GM04504 (cell line): ENCODE measurements at regions not wholly inside any gene's neighbourhood (a gene's known extent, or its start where the extent isn't known, plus 50 kb on each side); places are given as distances from the start of the nearest gene placed in this dataset.
"Not testable (repeated sequence)": the region's sequence is repeated elsewhere in the genome, so short reads cannot be mapped to it uniquely, and the experiment has no call there.

Source experiments
- DNase-seq: peaks from one replicate; pipeline ENCODE4 v3.0.0-alpha.2; 2012; ENCODE audit warnings: low read depth

GRCh38 chrX:4682636-4683035 is 969.2 kb upstream of the PRKX start:
- DNase-seq, result no peak

GRCh38 chrX:4675686-4676300 is 962.3 kb upstream of the PRKX start:
- no peak for DNase-seq

GRCh38 chrX:4674028-4674782 is 960.8 kb upstream of the PRKX start:
- no peak for DNase-seq

GRCh38 chrX:4671344-4671743 is 957.9 kb upstream of the PRKX start:
- no peak for DNase-seq

- no peak for DNase-seq
Observed at GRCh38 chrX:4670606-4671005, 957.2 kb upstream of the PRKX start.

- DNase-seq, result no peak
Observed at GRCh38 chrX:4668802-4669536, 955.5 kb upstream of the PRKX start.

- no peak for DNase-seq
Observed at GRCh38 chrX:4663085-4663484, 949.6 kb upstream of the PRKX start.

GRCh38 chrX:4661771-4662170 is 948.3 kb upstream of the PRKX start:
- no peak for DNase-seq

- no peak for DNase-seq
Observed at GRCh38 chrX:4656419-4656818, 943.0 kb upstream of the PRKX start.

- DNase-seq, result no peak
Observed at GRCh38 chrX:4655743-4656142, 942.3 kb upstream of the PRKX start.

- no peak for DNase-seq
Observed at GRCh38 chrX:4642114-4642513, 928.7 kb upstream of the PRKX start.

- DNase-seq, result no peak
Observed at GRCh38 chrX:4638036-4638435, 924.6 kb upstream of the PRKX start.

- no peak for DNase-seq
Observed at GRCh38 chrX:4627414-4627813, 914.0 kb upstream of the PRKX start.

GRCh38 chrX:4622486-4623167 is 909.2 kb upstream of the PRKX start:
- no peak for DNase-seq

GRCh38 chrX:4613651-4614050 is 900.2 kb upstream of the PRKX start:
- not testable (repeated sequence) for DNase-seq

GRCh38 chrX:4588893-4589292 is 875.4 kb upstream of the PRKX start:
- DNase-seq, result no peak

- no peak for DNase-seq
Observed at GRCh38 chrX:4588466-4588865, 875.0 kb upstream of the PRKX start.

GRCh38 chrX:4588056-4588455 is 874.6 kb upstream of the PRKX start:
- no peak for DNase-seq

GRCh38 chrX:4579999-4580398 is 866.5 kb upstream of the PRKX start:
- DNase-seq, result no peak

GRCh38 chrX:4579480-4579879 is 866.0 kb upstream of the PRKX start:
- no peak for DNase-seq

- no peak for DNase-seq
Observed at GRCh38 chrX:4572691-4573090, 859.2 kb upstream of the PRKX start.

GRCh38 chrX:4570151-4570550 is 856.7 kb upstream of the PRKX start:
- no peak for DNase-seq

GRCh38 chrX:4560192-4560591 is 846.7 kb upstream of the PRKX start:
- DNase-seq, result no peak
